ENCODE measurements at regions not wholly inside any gene's neighbourhood (a gene's known extent, or its start where the extent isn't known, plus 50 kb on each side); places are given as distances from the start of the nearest gene placed in this dataset.

DNA sequence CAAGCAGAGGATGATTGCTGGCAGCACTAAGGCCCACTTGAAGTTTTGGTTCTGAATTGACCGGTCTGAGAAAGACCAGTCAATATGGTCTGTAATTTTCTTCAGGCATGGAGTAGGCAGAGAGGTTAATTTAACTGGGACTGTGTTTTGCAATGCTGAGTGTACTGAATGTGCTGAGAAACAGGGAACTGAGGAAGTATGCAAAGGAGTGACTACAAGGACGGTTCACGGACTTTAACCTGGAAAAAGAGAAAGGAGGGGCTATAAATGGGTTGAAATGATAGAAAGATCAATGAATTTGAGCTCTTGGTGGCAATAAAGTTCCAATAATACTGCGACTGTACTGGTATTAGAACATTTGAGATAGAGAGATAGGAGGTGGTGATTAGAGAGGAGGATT lies 84.5 kb downstream of the MAGEB17 start:
- H4K20me1 ChIP-seq (ENCODE audit: insufficient read depth, low read length), result no peaks in the 10 kb centered on the region
- Mint-ChIP-seq H3K27ac (ENCODE audit: unreplicated experiment) (no peak overlapping the region), H3K4me3 (ENCODE audit: unreplicated experiment) (no peak overlapping the region), H3K27me3 (ENCODE audit: low read depth, unreplicated experiment) (no peaks in the 10 kb centered on the region), H3K9me3 (ENCODE audit: unreplicated experiment) (no peaks in the 10 kb centered on the region), H3K36me3 (ENCODE audit: low read depth, unreplicated experiment) (no peaks in the 10 kb centered on the region), H3K4me1 (ENCODE audit: low read depth, unreplicated experiment) (no peaks in the 10 kb centered on the region)
- DNase-seq (ENCODE audit: low read depth), result no peak
- no peaks in the 10 kb centered on the region for H3K36me3 ChIP-seq (ENCODE audit: insufficient read depth, low read length)
- no peak overlapping the region for H2AFZ ChIP-seq (ENCODE audit: low read depth, low read length)
- H3K9me3 ChIP-seq (ENCODE audit: insufficient read depth, low read depth, low read length), result no peaks in the 10 kb centered on the region
- no peak for FAIRE-seq
- H3K4me1 ChIP-seq (ENCODE audit: insufficient read depth, low read length), result no peaks in the 10 kb centered on the region
- no peaks in the 10 kb centered on the region for H3K79me2 ChIP-seq (ENCODE audit: insufficient read depth, low read length)
- TF ChIP-seq, protein P1, sequence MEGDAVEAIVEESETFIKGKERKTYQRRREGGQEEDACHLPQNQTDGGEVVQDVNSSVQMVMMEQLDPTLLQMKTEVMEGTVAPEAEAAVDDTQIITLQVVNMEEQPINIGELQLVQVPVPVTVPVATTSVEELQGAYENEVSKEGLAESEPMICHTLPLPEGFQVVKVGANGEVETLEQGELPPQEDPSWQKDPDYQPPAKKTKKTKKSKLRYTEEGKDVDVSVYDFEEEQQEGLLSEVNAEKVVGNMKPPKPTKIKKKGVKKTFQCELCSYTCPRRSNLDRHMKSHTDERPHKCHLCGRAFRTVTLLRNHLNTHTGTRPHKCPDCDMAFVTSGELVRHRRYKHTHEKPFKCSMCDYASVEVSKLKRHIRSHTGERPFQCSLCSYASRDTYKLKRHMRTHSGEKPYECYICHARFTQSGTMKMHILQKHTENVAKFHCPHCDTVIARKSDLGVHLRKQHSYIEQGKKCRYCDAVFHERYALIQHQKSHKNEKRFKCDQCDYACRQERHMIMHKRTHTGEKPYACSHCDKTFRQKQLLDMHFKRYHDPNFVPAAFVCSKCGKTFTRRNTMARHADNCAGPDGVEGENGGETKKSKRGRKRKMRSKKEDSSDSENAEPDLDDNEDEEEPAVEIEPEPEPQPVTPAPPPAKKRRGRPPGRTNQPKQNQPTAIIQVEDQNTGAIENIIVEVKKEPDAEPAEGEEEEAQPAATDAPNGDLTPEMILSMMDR (IDR thresholded peaks at IDR 0.05; ENCODE audit: insufficient read depth, low read depth, low read length), result no peak
- TF ChIP-seq EZH2 (IDR thresholded peaks at IDR 0.05; ENCODE audit: insufficient read depth, low read length), result no peak
- H3K4me2 ChIP-seq (ENCODE audit: low read length), result no peak overlapping the region
- no peaks in the 10 kb centered on the region for H3K27me3 ChIP-seq (ENCODE audit: insufficient read depth, low read length)
- H3K27ac ChIP-seq (ENCODE audit: low read depth, low read length), result no peak overlapping the region
- no peak overlapping the region for H3K4me3 ChIP-seq (ENCODE audit: insufficient read depth, low read depth, low read length)
- no peak overlapping the region for H3K9ac ChIP-seq (ENCODE audit: low read length)

- no peaks in the 10 kb centered on the region for H3K27me3 ChIP-seq (ENCODE audit: insufficient read depth, low read length)
- H3K4me3 ChIP-seq (ENCODE audit: insufficient read depth, low read depth, low read length), result no peak overlapping the region
- H3K4me2 ChIP-seq (ENCODE audit: low read length), result no peak overlapping the region
- Mint-ChIP-seq H3K27me3 (ENCODE audit: low read depth, unreplicated experiment) (no peaks in the 10 kb centered on the region), H3K4me1 (ENCODE audit: low read depth, unreplicated experiment) (no peaks in the 10 kb centered on the region), H3K36me3 (ENCODE audit: low read depth, unreplicated experiment) (no peaks in the 10 kb centered on the region), H3K4me3 (ENCODE audit: unreplicated experiment) (no peak overlapping the region), H3K27ac (ENCODE audit: unreplicated experiment) (no peak overlapping the region), H3K9me3 (ENCODE audit: unreplicated experiment) (peaks cover 2% of the 10 kb centered on the region)
- no peaks in the 10 kb centered on the region for H3K36me3 ChIP-seq (ENCODE audit: insufficient read depth, low read length)
- FAIRE-seq (no peak), DNase-seq (ENCODE audit: low read depth) (no peak)
- H3K79me2 ChIP-seq (ENCODE audit: insufficient read depth, low read length), result no peaks in the 10 kb centered on the region
- TF ChIP-seq EZH2 (IDR thresholded peaks at IDR 0.05; ENCODE audit: insufficient read depth, low read length), result no peak
- TF ChIP-seq, protein P1 (IDR thresholded peaks at IDR 0.05; ENCODE audit: insufficient read depth, low read depth, low read length), result no peak
- no peak overlapping the region for H3K9ac ChIP-seq (ENCODE audit: low read length)
- H3K9me3 ChIP-seq (ENCODE audit: insufficient read depth, low read depth, low read length), result no peaks in the 10 kb centered on the region
- no peaks in the 10 kb centered on the region for H4K20me1 ChIP-seq (ENCODE audit: insufficient read depth, low read length)
- no peaks in the 10 kb centered on the region for H3K4me1 ChIP-seq (ENCODE audit: insufficient read depth, low read length)
- no peak overlapping the region for H3K27ac ChIP-seq (ENCODE audit: low read depth, low read length)
- no peak overlapping the region for H2AFZ ChIP-seq (ENCODE audit: low read depth, low read length)
These were observed 91.6 kb downstream of the MAGEB17 start for GRCh38 chrX:16258882-16259281.

- H3K27ac Mint-ChIP-seq (ENCODE audit: unreplicated experiment), result no peak overlapping the region
- Histone ChIP-seq H3K36me3 (ENCODE audit: insufficient read depth, low read length) (no peaks in the 10 kb centered on the region), H3K79me2 (ENCODE audit: insufficient read depth, low read length) (no peaks in the 10 kb centered on the region), H4K20me1 (ENCODE audit: insufficient read depth, low read length) (no peaks in the 10 kb centered on the region), H3K9ac (ENCODE audit: low read length) (no peak overlapping the region), H3K4me1 (ENCODE audit: insufficient read depth, low read length) (no peaks in the 10 kb centered on the region), H3K4me2 (ENCODE audit: low read length) (no peak overlapping the region), H2AFZ (ENCODE audit: low read depth, low read length) (no peak overlapping the region), H3K27ac (ENCODE audit: low read depth, low read length) (no peak overlapping the region), H3K9me3 (ENCODE audit: insufficient read depth, low read depth, low read length) (no peaks in the 10 kb centered on the region), H3K4me3 (ENCODE audit: insufficient read depth, low read depth, low read length) (no peak overlapping the region), H3K27me3 (ENCODE audit: insufficient read depth, low read length) (no peaks in the 10 kb centered on the region)
- no peaks in the 10 kb centered on the region for H3K36me3 Mint-ChIP-seq (ENCODE audit: low read depth, unreplicated experiment)
- FAIRE-seq (peak; percentile 73), DNase-seq (ENCODE audit: low read depth) (no peak)
- no peak for TF ChIP-seq EZH2 (IDR thresholded peaks at IDR 0.05; ENCODE audit: insufficient read depth, low read length)
- TF ChIP-seq, protein P1 (IDR thresholded peaks at IDR 0.05; ENCODE audit: insufficient read depth, low read depth, low read length), result no peak
- H3K27me3 Mint-ChIP-seq (ENCODE audit: low read depth, unreplicated experiment), result no peaks in the 10 kb centered on the region
- no peak overlapping the region for H3K4me3 Mint-ChIP-seq (ENCODE audit: unreplicated experiment)
- peaks cover 3% of the 10 kb centered on the region for H3K9me3 Mint-ChIP-seq (ENCODE audit: unreplicated experiment)
- H3K4me1 Mint-ChIP-seq (ENCODE audit: low read depth, unreplicated experiment), result no peaks in the 10 kb centered on the region
These were observed 100.2 kb downstream of the MAGEB17 start for GRCh38 chrX:16267431-16267830.

Data from astrocyte (in vitro differentiated cells and primary cell).